ENCODE measurements at regions not wholly inside any gene's neighbourhood (a gene's known extent, or its start where the extent isn't known, plus 50 kb on each side); places are given as distances from the start of the nearest gene placed in this dataset.

DNA sequence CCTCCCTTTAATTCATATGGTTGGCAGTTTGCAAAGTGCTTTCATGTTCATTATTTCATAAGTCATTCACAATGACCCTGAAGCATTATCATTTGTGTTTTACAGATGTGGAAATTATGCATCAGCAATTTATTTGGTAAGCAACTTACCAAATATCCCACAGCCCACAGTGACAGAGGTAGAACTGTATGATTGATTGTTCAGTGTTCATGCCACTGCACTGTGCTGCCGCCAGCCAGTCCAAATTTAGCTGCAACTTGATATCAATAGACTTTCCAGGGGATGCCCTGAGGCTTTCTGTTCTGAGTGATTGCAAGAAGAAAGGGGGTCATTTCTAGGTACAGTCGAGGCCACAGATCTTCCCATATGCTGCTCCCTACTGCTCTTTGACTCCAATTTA lies 380.3 kb downstream of the PLPP3 start:
- H3K4me1 ChIP-seq: no peaks in the 10 kb centered on the region
- no peak for DNase-seq
- H3K9me3 ChIP-seq: no peaks in the 10 kb centered on the region
- no peaks in the 10 kb centered on the region for H3K36me3 ChIP-seq
- TF ChIP-seq, protein P1, sequence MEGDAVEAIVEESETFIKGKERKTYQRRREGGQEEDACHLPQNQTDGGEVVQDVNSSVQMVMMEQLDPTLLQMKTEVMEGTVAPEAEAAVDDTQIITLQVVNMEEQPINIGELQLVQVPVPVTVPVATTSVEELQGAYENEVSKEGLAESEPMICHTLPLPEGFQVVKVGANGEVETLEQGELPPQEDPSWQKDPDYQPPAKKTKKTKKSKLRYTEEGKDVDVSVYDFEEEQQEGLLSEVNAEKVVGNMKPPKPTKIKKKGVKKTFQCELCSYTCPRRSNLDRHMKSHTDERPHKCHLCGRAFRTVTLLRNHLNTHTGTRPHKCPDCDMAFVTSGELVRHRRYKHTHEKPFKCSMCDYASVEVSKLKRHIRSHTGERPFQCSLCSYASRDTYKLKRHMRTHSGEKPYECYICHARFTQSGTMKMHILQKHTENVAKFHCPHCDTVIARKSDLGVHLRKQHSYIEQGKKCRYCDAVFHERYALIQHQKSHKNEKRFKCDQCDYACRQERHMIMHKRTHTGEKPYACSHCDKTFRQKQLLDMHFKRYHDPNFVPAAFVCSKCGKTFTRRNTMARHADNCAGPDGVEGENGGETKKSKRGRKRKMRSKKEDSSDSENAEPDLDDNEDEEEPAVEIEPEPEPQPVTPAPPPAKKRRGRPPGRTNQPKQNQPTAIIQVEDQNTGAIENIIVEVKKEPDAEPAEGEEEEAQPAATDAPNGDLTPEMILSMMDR (IDR thresholded peaks at IDR 0.05; ENCODE audit: low read depth, low read length): no peak
- no peak overlapping the region for H3K4me3 ChIP-seq (ENCODE audit: low read depth, low read length)
- no peaks in the 10 kb centered on the region for H3K27me3 ChIP-seq

DNA sequence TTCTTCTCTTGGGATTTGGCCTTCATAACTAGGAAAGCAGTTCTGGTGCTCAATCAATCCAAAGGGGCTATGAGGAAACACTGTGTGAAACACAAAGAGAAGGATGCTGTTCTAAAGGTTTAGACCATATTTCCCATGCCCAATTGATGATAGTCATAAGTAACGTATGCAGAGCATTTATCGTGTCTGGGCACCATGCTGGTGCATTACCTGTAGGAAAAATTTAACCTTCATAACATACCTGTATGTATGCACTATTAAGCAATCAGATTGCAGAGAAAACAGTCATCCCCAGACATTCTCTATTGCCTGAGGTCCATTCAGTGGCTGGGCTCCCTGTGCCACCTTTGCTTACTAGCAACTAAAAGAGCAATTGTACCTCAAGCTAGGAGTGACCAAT lies 381.4 kb downstream of the PLPP3 start:
- Histone ChIP-seq H3K27me3 (no peaks in the 10 kb centered on the region), H3K9me3 (no peaks in the 10 kb centered on the region), H3K36me3 (no peaks in the 10 kb centered on the region), H3K4me1 (no peaks in the 10 kb centered on the region), H3K4me3 (ENCODE audit: low read depth, low read length) (no peak overlapping the region)
- TF ChIP-seq, protein P1 (IDR thresholded peaks at IDR 0.05; ENCODE audit: low read depth, low read length): no peak
- DNase-seq: no peak

DNA sequence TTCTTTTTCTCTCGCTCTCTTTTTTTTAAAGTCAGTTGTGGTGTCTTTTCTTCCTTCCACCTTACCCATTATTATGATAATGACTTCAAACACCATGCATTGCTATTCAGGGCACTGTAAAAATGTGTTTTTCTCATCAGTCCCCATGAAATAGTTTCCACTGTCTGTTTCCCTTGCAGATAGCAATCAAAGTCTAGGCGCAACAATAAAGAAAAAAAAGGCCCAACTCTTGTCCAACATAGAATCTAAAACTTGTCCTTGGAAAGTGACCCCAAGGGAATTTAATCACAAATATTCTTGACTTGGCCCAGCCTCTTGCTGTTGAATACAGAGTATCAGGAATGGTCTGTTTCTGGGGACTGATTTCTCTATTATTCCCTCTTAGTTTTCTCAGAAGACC lies 382.5 kb downstream of the PLPP3 start:
- no peak for DNase-seq
- H3K4me1 ChIP-seq: no peaks in the 10 kb centered on the region
- no peaks in the 10 kb centered on the region for H3K36me3 ChIP-seq
- H3K27me3 ChIP-seq: no peaks in the 10 kb centered on the region
- no peak overlapping the region for H3K4me3 ChIP-seq (ENCODE audit: low read depth, low read length)
- H3K9me3 ChIP-seq: no peaks in the 10 kb centered on the region
- TF ChIP-seq, protein P1 (IDR thresholded peaks at IDR 0.05; ENCODE audit: low read depth, low read length): no peak

DNA sequence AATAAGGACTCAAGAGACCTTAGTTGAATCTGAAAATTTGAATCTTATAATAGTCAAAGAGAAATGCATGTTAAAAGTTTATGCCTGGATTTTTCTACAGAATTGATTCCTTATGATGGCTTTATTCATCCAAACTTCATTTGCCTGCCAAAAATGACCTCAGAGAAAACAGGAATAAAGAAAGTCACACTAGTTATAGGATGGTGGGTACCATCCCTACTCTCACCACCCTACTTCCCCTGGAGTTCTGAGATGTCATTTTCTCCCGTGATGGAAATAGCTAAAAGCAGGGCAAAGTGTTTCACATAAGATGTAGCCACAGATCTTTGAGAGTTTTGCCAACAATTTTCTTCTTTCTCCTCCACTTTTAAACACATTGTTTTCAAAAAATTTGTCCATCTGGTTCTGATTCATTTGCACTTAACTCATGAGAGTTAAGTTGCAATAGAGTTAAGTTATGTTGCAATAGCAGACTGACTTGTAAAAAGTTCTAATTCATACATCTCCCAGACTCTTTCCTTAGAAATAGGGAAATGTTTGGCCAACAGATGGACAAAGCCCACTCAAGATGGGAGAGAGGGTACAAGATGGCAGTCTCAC lies 384.6 kb downstream of the PLPP3 start:
- TF ChIP-seq, protein P1 (IDR thresholded peaks at IDR 0.05; ENCODE audit: low read depth, low read length): no peak
- Histone ChIP-seq H3K4me3 (ENCODE audit: low read depth, low read length) (no peak overlapping the region), H3K9me3 (no peaks in the 10 kb centered on the region), H3K4me1 (no peaks in the 10 kb centered on the region), H3K36me3 (no peaks in the 10 kb centered on the region), H3K27me3 (no peaks in the 10 kb centered on the region)
- DNase-seq: no peak

DNA sequence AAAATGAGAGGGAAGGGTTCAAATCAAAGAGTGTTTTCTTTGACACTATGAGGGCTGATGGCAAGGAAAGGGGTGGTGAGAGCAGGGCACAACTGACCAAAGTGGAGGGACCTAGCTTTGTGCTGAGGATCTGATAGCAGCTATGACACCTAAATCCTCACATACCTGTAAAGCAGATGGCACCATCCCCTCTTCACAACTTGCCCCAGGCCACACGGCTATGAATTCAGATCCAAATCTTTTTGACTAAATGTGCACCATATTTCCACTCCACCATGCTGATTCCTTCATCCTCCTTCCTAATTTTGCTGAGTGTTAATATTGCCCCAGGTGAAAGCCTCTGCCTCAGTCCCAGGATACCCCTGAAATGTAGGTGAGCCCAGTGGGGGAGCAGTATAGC lies 385.7 kb downstream of the PLPP3 start:
- DNase-seq: no peak
- H3K36me3 ChIP-seq: no peaks in the 10 kb centered on the region
- TF ChIP-seq, protein P1 (IDR thresholded peaks at IDR 0.05; ENCODE audit: low read depth, low read length): no peak
- H3K9me3 ChIP-seq: no peaks in the 10 kb centered on the region
- no peaks in the 10 kb centered on the region for H3K27me3 ChIP-seq
- no peak overlapping the region for H3K4me3 ChIP-seq (ENCODE audit: low read depth, low read length)
- H3K4me1 ChIP-seq: no peaks in the 10 kb centered on the region

DNA sequence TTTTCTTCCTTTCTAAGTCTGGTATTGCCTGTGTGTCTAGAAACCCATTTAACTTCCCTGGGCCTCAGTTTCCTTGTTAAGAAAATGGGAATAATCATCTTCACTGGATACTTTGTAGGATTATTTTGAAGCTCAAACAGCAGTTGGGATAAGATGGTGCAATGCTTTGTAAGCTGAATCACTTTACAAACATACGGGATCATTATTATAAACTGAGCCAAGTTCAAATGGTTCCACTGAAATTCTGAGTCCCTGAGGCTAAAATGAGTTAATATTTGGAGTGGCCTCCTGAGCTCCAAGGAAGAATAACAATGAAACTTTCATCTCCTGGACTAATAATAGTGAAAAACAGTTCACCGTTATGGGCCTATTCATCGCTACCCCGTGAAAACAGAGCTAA lies 388.0 kb downstream of the PLPP3 start:
- Histone ChIP-seq H3K36me3 (no peaks in the 10 kb centered on the region), H3K27me3 (no peaks in the 10 kb centered on the region), H3K9me3 (no peaks in the 10 kb centered on the region), H3K4me3 (ENCODE audit: low read depth, low read length) (no peak overlapping the region), H3K4me1 (no peaks in the 10 kb centered on the region)
- TF ChIP-seq, protein P1 (IDR thresholded peaks at IDR 0.05; ENCODE audit: low read depth, low read length): no peak
- no peak for DNase-seq
